Keratinocyte (primary cell): ENCODE measurements at regions not wholly inside any gene's neighbourhood (a gene's known extent, or its start where the extent isn't known, plus 50 kb on each side); places are given as distances from the start of the nearest gene placed in this dataset.

Experiments used
- DNase-seq: peaks from one replicate; pipeline ENCODE4 v3.0.0-alpha.2; 2011; ENCODE audit warnings: low read depth, missing footprints, low spot score
- FAIRE-seq: peaks from 2 replicates; lab custom pipeline; 2011; peaks lifted over from hg19 to GRCh38; lab: Jason Lieb, UNC
- H2AFZ ChIP-seq: 2 replicates; pipeline ENCODE4 v1.6.0; 2012; ENCODE audit warnings: low read length, control low read depth, inconsistent platforms; ENCODE audit not compliant: control insufficient read depth
- H3K27ac ChIP-seq: 2 replicates; pipeline ENCODE4 v1.5.1; 2011; ENCODE audit warnings: low read length; ENCODE audit not compliant: control insufficient read depth, insufficient read depth
- H3K27me3 ChIP-seq: 3 replicates; pipeline ENCODE4 v1.6.0; 2011; ENCODE audit warnings: low read length; ENCODE audit not compliant: control insufficient read depth, insufficient read depth; ENCODE audit errors: extremely low read depth
- H3K36me3 ChIP-seq, 2 experiments: 2 replicates in 1 of 2; 3 replicates in 1 of 2; pipeline ENCODE4 v1.5.1; 2011; ENCODE audit warnings: low read length in 2 of 2, mild to moderate bottlenecking in 1 of 2; ENCODE audit not compliant: control insufficient read depth in 2 of 2, insufficient read depth in 2 of 2; ENCODE audit errors: extremely low read depth in 1 of 2
- H3K4me1 ChIP-seq: 3 replicates; pipeline ENCODE4 v1.5.1; 2011; ENCODE audit warnings: low read length; ENCODE audit not compliant: control insufficient read depth, insufficient read depth; ENCODE audit errors: extremely low read depth
- H3K4me2 ChIP-seq: 3 replicates; pipeline ENCODE4 v1.6.0; 2011; ENCODE audit warnings: low read depth, low read length; ENCODE audit not compliant: control insufficient read depth, insufficient read depth; ENCODE audit errors: extremely low read depth
- H3K4me3 ChIP-seq, 3 experiments: fragments of 200-600 bp in 1 of 3; sonication (generic) in 1 of 3; 2 replicates in 2 of 3; 3 replicates in 1 of 3; pipeline ENCODE4 v1.5.1; 2011 to 2016; ENCODE audit warnings: low read length in 3 of 3, mild to moderate bottlenecking in 3 of 3, control low read depth in 2 of 3, inconsistent platforms in 1 of 3, low read depth in 1 of 3, mixed read lengths in 1 of 3, mixed run types in 1 of 3, moderate library complexity in 1 of 3; ENCODE audit not compliant: control insufficient read depth in 2 of 3, insufficient read depth in 2 of 3; ENCODE audit errors: extremely low read depth in 1 of 3
- H3K79me2 ChIP-seq: 2 replicates; pipeline ENCODE4 v1.6.0; 2012; ENCODE audit warnings: low read length; ENCODE audit not compliant: control insufficient read depth, insufficient read depth
- H3K9ac ChIP-seq: 3 replicates; pipeline ENCODE4 v1.6.0; 2011; ENCODE audit warnings: low read length; ENCODE audit not compliant: control insufficient read depth, insufficient read depth; ENCODE audit errors: extremely low read depth
- H3K9me1 ChIP-seq: 3 replicates; pipeline ENCODE4 v1.6.0; 2011; ENCODE audit warnings: low read length; ENCODE audit not compliant: control insufficient read depth, insufficient read depth; ENCODE audit errors: extremely low read depth
- H3K9me3 ChIP-seq: 2 replicates; pipeline ENCODE4 v1.5.1; 2012; ENCODE audit warnings: low read depth, low read length; ENCODE audit not compliant: control insufficient read depth
- H4K20me1 ChIP-seq: 3 replicates; pipeline ENCODE4 v1.6.0; 2011; ENCODE audit warnings: low read length; ENCODE audit not compliant: control insufficient read depth, insufficient read depth; ENCODE audit errors: extremely low read depth
- EZH2 ChIP-seq: IDR thresholded peaks from one replicate; pipeline ENCODE4 v1.6.1; 2012; ENCODE audit warnings: inconsistent platforms, mild to moderate bottlenecking, low read length, moderate library complexity
- dilution Hi-C: fragments of 300-500 bp; cut with MboI; formaldehyde crosslinking; loops from one replicate; pipeline ENCODE4 v1.7.0; 2020; ENCODE audit warnings: low sequenced_read_pairs; ENCODE audit not compliant: extremely low pct_ligation_motif_present
- TF ChIP-seq, protein P1 (sequence below), 3 experiments: IDR thresholded peaks in 1 of 3; conservative IDR thresholded peaks in 1 of 3; optimal IDR thresholded peaks in 1 of 3; 2 replicates in 2 of 3; 3 replicates in 1 of 3; pipeline versions ENCODE3 to v1.5.1; 2011; ENCODE audit warnings: low read length in 3 of 3, mild to moderate bottlenecking in 3 of 3, moderate library complexity in 2 of 3, control low read depth in 1 of 3, inconsistent platforms in 1 of 3; ENCODE audit not compliant: insufficient read depth in 2 of 3; ENCODE audit errors: extremely low read depth in 1 of 3

- no peaks in the 10 kb centered on the region for H3K27me3 ChIP-seq
- H3K79me2 ChIP-seq = no peaks in the 10 kb centered on the region
- H3K4me3 ChIP-seq = no peak overlapping the region
- TF ChIP-seq, protein P1, sequence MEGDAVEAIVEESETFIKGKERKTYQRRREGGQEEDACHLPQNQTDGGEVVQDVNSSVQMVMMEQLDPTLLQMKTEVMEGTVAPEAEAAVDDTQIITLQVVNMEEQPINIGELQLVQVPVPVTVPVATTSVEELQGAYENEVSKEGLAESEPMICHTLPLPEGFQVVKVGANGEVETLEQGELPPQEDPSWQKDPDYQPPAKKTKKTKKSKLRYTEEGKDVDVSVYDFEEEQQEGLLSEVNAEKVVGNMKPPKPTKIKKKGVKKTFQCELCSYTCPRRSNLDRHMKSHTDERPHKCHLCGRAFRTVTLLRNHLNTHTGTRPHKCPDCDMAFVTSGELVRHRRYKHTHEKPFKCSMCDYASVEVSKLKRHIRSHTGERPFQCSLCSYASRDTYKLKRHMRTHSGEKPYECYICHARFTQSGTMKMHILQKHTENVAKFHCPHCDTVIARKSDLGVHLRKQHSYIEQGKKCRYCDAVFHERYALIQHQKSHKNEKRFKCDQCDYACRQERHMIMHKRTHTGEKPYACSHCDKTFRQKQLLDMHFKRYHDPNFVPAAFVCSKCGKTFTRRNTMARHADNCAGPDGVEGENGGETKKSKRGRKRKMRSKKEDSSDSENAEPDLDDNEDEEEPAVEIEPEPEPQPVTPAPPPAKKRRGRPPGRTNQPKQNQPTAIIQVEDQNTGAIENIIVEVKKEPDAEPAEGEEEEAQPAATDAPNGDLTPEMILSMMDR (optimal IDR thresholded peaks at IDR 0.05 in 1 of 3, IDR thresholded peaks at IDR 0.05 in 1 of 3, conservative IDR thresholded peaks at IDR 0.05 in 1 of 3; ENCODE audit: extremely low read depth in 1 of 3, insufficient read depth in 2 of 3, low read length in 3 of 3) = no peak
- TF ChIP-seq EZH2 = no peak
- H3K36me3 ChIP-seq = no peaks in the 10 kb centered on the region
- H2AFZ ChIP-seq = no peak overlapping the region
- H3K9ac ChIP-seq = no peak overlapping the region
- dilution Hi-C loops = no loop called here
- no peaks in the 10 kb centered on the region for H3K4me1 ChIP-seq
- no peaks in the 10 kb centered on the region for H3K9me3 ChIP-seq
- no peak for DNase-seq
- H3K4me2 ChIP-seq = no peak overlapping the region
- no peak overlapping the region for H3K27ac ChIP-seq
- no peaks in the 10 kb centered on the region for H4K20me1 ChIP-seq
- no peak for FAIRE-seq
- H3K9me1 ChIP-seq = no peaks in the 10 kb centered on the region
These were observed 160.5 kb upstream of the KCNJ3 start for GRCh38 chr2:154537843-154538450.

- dilution Hi-C loops = no loop called here
- no peak for TF ChIP-seq EZH2
- TF ChIP-seq, protein P1 (optimal IDR thresholded peaks at IDR 0.05 in 1 of 3, IDR thresholded peaks at IDR 0.05 in 1 of 3, conservative IDR thresholded peaks at IDR 0.05 in 1 of 3; ENCODE audit: extremely low read depth in 1 of 3, insufficient read depth in 2 of 3, low read length in 3 of 3) = no peak
- DNase-seq = no peak
- H2AFZ ChIP-seq = no peak overlapping the region
- no peak overlapping the region for H3K4me2 ChIP-seq
- no peaks in the 10 kb centered on the region for H3K9me1 ChIP-seq
- H3K4me1 ChIP-seq = no peaks in the 10 kb centered on the region
- H3K4me3 ChIP-seq = no peak overlapping the region
- no peaks in the 10 kb centered on the region for H4K20me1 ChIP-seq
- FAIRE-seq = no peak
- no peaks in the 10 kb centered on the region for H3K9me3 ChIP-seq
- H3K36me3 ChIP-seq = no peaks in the 10 kb centered on the region
- no peak overlapping the region for H3K9ac ChIP-seq
- no peaks in the 10 kb centered on the region for H3K79me2 ChIP-seq
- H3K27me3 ChIP-seq = no peaks in the 10 kb centered on the region
- H3K27ac ChIP-seq = no peak overlapping the region
These were observed 152.2 kb upstream of the KCNJ3 start for GRCh38 chr2:154546341-154546740.
